Keratinocyte (primary cell): ENCODE measurements at regions not wholly inside any gene's neighbourhood (a gene's known extent, or its start where the extent isn't known, plus 50 kb on each side); places are given as distances from the start of the nearest gene placed in this dataset.

Experiments
- DNase-seq: peaks from one replicate; pipeline ENCODE4 v3.0.0-alpha.2; 2011; ENCODE audit warnings: low read depth, missing footprints, low spot score
- FAIRE-seq: peaks from 2 replicates; lab custom pipeline; 2011; peaks lifted over from hg19 to GRCh38; lab: Jason Lieb, UNC
- H2AFZ ChIP-seq: 2 replicates; pipeline ENCODE4 v1.6.0; 2012; ENCODE audit warnings: low read length, control low read depth, inconsistent platforms; ENCODE audit not compliant: control insufficient read depth
- H3K27ac ChIP-seq: 2 replicates; pipeline ENCODE4 v1.5.1; 2011; ENCODE audit warnings: low read length; ENCODE audit not compliant: control insufficient read depth, insufficient read depth
- H3K27me3 ChIP-seq: 3 replicates; pipeline ENCODE4 v1.6.0; 2011; ENCODE audit warnings: low read length; ENCODE audit not compliant: control insufficient read depth, insufficient read depth; ENCODE audit errors: extremely low read depth
- H3K36me3 ChIP-seq, 2 experiments: 2 replicates in 1 of 2; 3 replicates in 1 of 2; pipeline ENCODE4 v1.5.1; 2011; ENCODE audit warnings: low read length in 2 of 2, mild to moderate bottlenecking in 1 of 2; ENCODE audit not compliant: control insufficient read depth in 2 of 2, insufficient read depth in 2 of 2; ENCODE audit errors: extremely low read depth in 1 of 2
- H3K4me1 ChIP-seq: 3 replicates; pipeline ENCODE4 v1.5.1; 2011; ENCODE audit warnings: low read length; ENCODE audit not compliant: control insufficient read depth, insufficient read depth; ENCODE audit errors: extremely low read depth
- H3K4me2 ChIP-seq: 3 replicates; pipeline ENCODE4 v1.6.0; 2011; ENCODE audit warnings: low read depth, low read length; ENCODE audit not compliant: control insufficient read depth, insufficient read depth; ENCODE audit errors: extremely low read depth
- H3K4me3 ChIP-seq, 3 experiments: fragments of 200-600 bp in 1 of 3; sonication (generic) in 1 of 3; 2 replicates in 2 of 3; 3 replicates in 1 of 3; pipeline ENCODE4 v1.5.1; 2011 to 2016; ENCODE audit warnings: low read length in 3 of 3, mild to moderate bottlenecking in 3 of 3, control low read depth in 2 of 3, inconsistent platforms in 1 of 3, low read depth in 1 of 3, mixed read lengths in 1 of 3, mixed run types in 1 of 3, moderate library complexity in 1 of 3; ENCODE audit not compliant: control insufficient read depth in 2 of 3, insufficient read depth in 2 of 3; ENCODE audit errors: extremely low read depth in 1 of 3
- H3K79me2 ChIP-seq: 2 replicates; pipeline ENCODE4 v1.6.0; 2012; ENCODE audit warnings: low read length; ENCODE audit not compliant: control insufficient read depth, insufficient read depth
- H3K9ac ChIP-seq: 3 replicates; pipeline ENCODE4 v1.6.0; 2011; ENCODE audit warnings: low read length; ENCODE audit not compliant: control insufficient read depth, insufficient read depth; ENCODE audit errors: extremely low read depth
- H3K9me1 ChIP-seq: 3 replicates; pipeline ENCODE4 v1.6.0; 2011; ENCODE audit warnings: low read length; ENCODE audit not compliant: control insufficient read depth, insufficient read depth; ENCODE audit errors: extremely low read depth
- H3K9me3 ChIP-seq: 2 replicates; pipeline ENCODE4 v1.5.1; 2012; ENCODE audit warnings: low read depth, low read length; ENCODE audit not compliant: control insufficient read depth
- H4K20me1 ChIP-seq: 3 replicates; pipeline ENCODE4 v1.6.0; 2011; ENCODE audit warnings: low read length; ENCODE audit not compliant: control insufficient read depth, insufficient read depth; ENCODE audit errors: extremely low read depth
- EZH2 ChIP-seq: IDR thresholded peaks from one replicate; pipeline ENCODE4 v1.6.1; 2012; ENCODE audit warnings: inconsistent platforms, mild to moderate bottlenecking, low read length, moderate library complexity
- dilution Hi-C: fragments of 300-500 bp; cut with MboI; formaldehyde crosslinking; loops from one replicate; pipeline ENCODE4 v1.7.0; 2020; ENCODE audit warnings: low sequenced_read_pairs; ENCODE audit not compliant: extremely low pct_ligation_motif_present
- TF ChIP-seq, protein P1 (sequence below), 3 experiments: IDR thresholded peaks in 1 of 3; conservative IDR thresholded peaks in 1 of 3; optimal IDR thresholded peaks in 1 of 3; 2 replicates in 2 of 3; 3 replicates in 1 of 3; pipeline versions ENCODE3 to v1.5.1; 2011; ENCODE audit warnings: low read length in 3 of 3, mild to moderate bottlenecking in 3 of 3, moderate library complexity in 2 of 3, control low read depth in 1 of 3, inconsistent platforms in 1 of 3; ENCODE audit not compliant: insufficient read depth in 2 of 3; ENCODE audit errors: extremely low read depth in 1 of 3

DNA sequence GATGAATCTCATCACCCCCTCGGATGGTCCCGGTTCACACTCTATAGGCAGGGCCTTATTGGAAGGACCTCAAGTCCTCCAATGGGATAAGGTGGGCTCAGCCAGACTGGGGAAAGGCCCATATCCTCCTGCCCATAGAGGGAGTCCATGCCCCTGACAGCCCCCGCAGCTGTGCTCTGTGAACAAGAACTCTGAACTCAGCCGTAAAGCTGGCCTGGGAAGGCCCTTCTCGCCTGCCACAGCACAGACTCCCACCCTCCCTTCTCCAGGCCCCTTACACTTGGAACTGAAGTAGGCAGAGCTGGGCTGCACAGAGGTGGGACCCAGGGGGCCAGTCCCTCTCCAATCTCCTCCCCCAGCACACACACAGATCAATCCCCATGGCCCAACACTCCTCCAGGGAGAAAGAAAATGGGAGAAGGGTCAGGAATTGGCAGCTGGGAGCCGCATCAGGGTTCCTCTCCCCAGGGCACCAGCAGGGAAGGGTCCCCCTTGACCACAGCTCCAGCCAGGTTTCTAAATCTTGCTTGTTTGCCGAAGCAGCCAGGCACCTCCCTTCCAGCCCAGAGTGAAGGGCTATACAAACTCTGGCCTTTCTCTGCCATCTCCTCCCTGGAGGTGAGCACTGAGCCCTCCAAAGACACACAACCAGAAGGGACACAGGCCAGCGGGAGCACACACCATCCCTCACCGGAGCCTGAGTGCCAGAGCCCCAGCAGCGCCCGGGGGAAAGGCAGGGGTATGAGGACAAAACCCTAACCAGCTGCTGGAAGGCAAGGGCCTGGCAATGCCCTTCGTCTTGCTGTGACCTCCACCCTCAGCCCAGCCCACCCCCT lies 454.1 kb downstream of the SOX9 start:
- H3K9me3 ChIP-seq: no peaks in the 10 kb centered on the region
- peaks cover 15% of the 10 kb centered on the region for H3K9me1 ChIP-seq
- dilution Hi-C loops: no loop called here
- H3K79me2 ChIP-seq: peaks cover 99% of the 10 kb centered on the region
- no peak overlapping the region for H3K4me3 ChIP-seq
- H3K4me1 ChIP-seq: peaks cover 16% of the 10 kb centered on the region
- no peaks in the 10 kb centered on the region for H3K27me3 ChIP-seq
- TF ChIP-seq, protein P1, sequence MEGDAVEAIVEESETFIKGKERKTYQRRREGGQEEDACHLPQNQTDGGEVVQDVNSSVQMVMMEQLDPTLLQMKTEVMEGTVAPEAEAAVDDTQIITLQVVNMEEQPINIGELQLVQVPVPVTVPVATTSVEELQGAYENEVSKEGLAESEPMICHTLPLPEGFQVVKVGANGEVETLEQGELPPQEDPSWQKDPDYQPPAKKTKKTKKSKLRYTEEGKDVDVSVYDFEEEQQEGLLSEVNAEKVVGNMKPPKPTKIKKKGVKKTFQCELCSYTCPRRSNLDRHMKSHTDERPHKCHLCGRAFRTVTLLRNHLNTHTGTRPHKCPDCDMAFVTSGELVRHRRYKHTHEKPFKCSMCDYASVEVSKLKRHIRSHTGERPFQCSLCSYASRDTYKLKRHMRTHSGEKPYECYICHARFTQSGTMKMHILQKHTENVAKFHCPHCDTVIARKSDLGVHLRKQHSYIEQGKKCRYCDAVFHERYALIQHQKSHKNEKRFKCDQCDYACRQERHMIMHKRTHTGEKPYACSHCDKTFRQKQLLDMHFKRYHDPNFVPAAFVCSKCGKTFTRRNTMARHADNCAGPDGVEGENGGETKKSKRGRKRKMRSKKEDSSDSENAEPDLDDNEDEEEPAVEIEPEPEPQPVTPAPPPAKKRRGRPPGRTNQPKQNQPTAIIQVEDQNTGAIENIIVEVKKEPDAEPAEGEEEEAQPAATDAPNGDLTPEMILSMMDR (optimal IDR thresholded peaks at IDR 0.05 in 1 of 3, IDR thresholded peaks at IDR 0.05 in 1 of 3, conservative IDR thresholded peaks at IDR 0.05 in 1 of 3; ENCODE audit: extremely low read depth in 1 of 3, insufficient read depth in 2 of 3, low read length in 3 of 3): no peak
- no peak for TF ChIP-seq EZH2
- no peak overlapping the region for H3K9ac ChIP-seq
- peaks cover 56% of the 10 kb centered on the region for H4K20me1 ChIP-seq
- no peak for FAIRE-seq
- DNase-seq: no peak
- H3K4me2 ChIP-seq: no peak overlapping the region
- peaks cover 9 to 14% of the 10 kb centered on the region in 2 experiments for H3K36me3 ChIP-seq
- no peak overlapping the region for H2AFZ ChIP-seq
- H3K27ac ChIP-seq: no peak overlapping the region

DNA sequence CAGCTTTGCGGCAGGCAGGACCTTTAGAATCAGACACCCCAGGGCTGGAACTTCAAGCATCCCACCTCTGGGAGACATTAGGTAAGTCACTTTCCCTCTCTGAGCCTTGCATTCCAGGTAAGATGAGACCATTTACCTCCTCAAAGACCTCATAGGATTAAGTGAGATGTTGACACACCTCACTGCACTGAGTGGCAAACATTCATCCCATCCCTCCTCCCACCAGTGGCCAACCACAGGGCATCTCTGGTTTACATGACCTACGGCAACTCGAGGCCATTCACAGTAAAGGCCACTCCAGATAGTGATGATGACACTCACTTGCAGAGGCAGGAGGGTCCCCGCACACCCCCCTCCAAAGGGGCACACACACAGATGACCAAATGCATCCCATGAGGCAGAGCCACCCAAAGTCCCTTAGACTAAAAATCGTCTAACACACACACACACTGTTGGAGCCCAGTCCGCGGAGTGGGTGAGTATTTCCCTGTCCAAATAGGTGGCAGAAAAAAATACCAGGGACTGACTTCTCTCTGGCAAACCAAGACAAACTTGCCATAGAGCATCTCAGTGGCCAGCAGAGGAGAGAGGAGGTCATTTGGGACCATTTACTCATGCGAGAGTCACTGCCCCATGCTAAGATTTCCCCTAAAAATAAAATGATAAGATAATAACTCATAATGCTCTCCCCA lies 454.9 kb downstream of the SOX9 start:
- no peak overlapping the region for H3K4me3 ChIP-seq
- no peak overlapping the region for H3K9ac ChIP-seq
- H2AFZ ChIP-seq: no peak overlapping the region
- no peak for TF ChIP-seq EZH2
- TF ChIP-seq, protein P1 (optimal IDR thresholded peaks at IDR 0.05 in 1 of 3, IDR thresholded peaks at IDR 0.05 in 1 of 3, conservative IDR thresholded peaks at IDR 0.05 in 1 of 3; ENCODE audit: extremely low read depth in 1 of 3, insufficient read depth in 2 of 3, low read length in 3 of 3): no peak
- no peaks in the 10 kb centered on the region for H3K9me3 ChIP-seq
- H3K79me2 ChIP-seq: peaks cover 99% of the 10 kb centered on the region
- dilution Hi-C loops: no loop called here
- no peak overlapping the region for H3K4me2 ChIP-seq
- no peak overlapping the region for H3K27ac ChIP-seq
- FAIRE-seq (no peak), DNase-seq (no peak)
- H4K20me1 ChIP-seq: peaks cover 53% of the 10 kb centered on the region
- no peaks in the 10 kb centered on the region for H3K27me3 ChIP-seq
- peaks cover 5 to 14% of the 10 kb centered on the region in 2 experiments for H3K36me3 ChIP-seq
- H3K4me1 ChIP-seq: peaks cover 23% of the 10 kb centered on the region
- H3K9me1 ChIP-seq: peaks cover 15% of the 10 kb centered on the region
